AG04450 (cell line): ENCODE measurements at regions not wholly inside any gene's neighbourhood (a gene's known extent, or its start where the extent isn't known, plus 50 kb on each side); places are given as distances from the start of the nearest gene placed in this dataset.
"Not testable (repeated sequence)": the region's sequence is repeated elsewhere in the genome, so short reads cannot be mapped to it uniquely, and the experiment has no call there.

Source experiments
- CTCF ChIA-PET: fragments of 300-600, 350-600 bp; formaldehyde crosslinking; extraction: SDS; loops from one replicate; lab custom pipeline; 2022; ENCODE audit warnings: antibody characterized with exemption, inconsistent platforms; lab: Charles Lee
- POLR2A ChIA-PET: fragments of 350-600 bp; formaldehyde crosslinking; extraction: SDS; loops from one replicate; lab custom pipeline; 2021; ENCODE audit warnings: antibody characterized with exemption, inconsistent platforms; lab: Yijun Ruan, JAX
- DNase-seq: peaks from one replicate; pipeline ENCODE4 v3.0.0-alpha.2; 2011; ENCODE audit warnings: low read depth, low spot score
- H3K27ac ChIP-seq: one replicate; pipeline ENCODE4 v1.5.1; 2012; ENCODE audit warnings: low read depth, low read length, control low read depth
- H3K27me3 ChIP-seq: one replicate; pipeline ENCODE4 v1.6.0; 2012; ENCODE audit warnings: low read length; ENCODE audit not compliant: control insufficient read depth, insufficient read depth
- H3K4me3 ChIP-seq: 2 replicates; pipeline ENCODE4 v1.5.1; 2011; ENCODE audit warnings: mild to moderate bottlenecking, low read depth, low read length, control low read depth
- H3K9me3 ChIP-seq: 2 replicates; pipeline ENCODE4 v1.5.1; 2012; ENCODE audit warnings: low read length; ENCODE audit not compliant: control insufficient read depth, insufficient read depth
- CTCF ChIP-seq: IDR thresholded peaks from 2 replicates; pipeline ENCODE4 v1.5.1; 2011; ENCODE audit warnings: low read depth, low read length, control low read depth, inconsistent platforms

DNA sequence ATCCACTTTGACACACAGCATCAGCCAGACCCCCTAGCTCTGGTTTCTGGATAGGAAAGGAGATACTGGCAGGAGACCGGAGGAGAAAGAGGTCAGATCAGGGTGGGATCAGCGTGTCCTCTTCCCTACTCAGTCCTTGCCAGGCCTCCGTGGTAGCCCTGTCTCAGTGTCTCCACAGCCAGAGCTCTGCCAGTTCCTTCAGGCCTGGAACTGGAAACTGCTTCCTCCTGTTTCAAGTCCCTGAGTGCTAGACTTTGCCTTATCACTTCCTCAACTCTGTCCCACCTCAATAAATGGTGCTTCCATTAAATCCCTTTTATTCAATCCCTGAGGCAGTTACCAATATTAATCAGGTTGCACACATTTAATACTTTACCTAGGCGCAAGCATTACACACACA, 96.8 kb upstream of the LY86 start:
- ChIA-PET CTCF (no interaction called here), POLR2A (no interaction called here)
- H3K27me3 ChIP-seq: no peaks in the 10 kb centered on the region
- TF ChIP-seq CTCF: no peak
- no peak overlapping the region for H3K27ac ChIP-seq
- DNase-seq: no peak
- peaks cover 37% of the 10 kb centered on the region for H3K9me3 ChIP-seq
- no peak overlapping the region for H3K4me3 ChIP-seq

DNA sequence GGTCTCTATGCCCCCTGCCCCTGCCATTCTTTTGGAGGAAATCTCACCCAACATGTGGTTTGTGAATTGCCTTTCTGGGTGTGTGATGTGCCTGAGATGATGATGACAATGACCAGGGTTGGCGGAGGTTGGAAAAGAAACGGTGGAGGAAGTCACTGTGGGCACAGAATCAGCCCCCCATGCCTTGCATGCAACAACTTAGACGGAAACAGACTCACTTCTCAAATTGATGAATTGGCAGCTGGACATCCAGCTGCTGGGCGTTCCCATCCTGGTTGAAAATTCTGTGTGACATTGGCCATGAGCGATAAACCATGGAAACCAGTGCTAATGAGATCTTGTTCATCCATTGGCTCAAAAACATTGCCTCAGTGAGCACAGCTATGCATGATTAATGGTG, 95.8 kb upstream of the LY86 start:
- CTCF ChIA-PET: no interaction called here
- Histone ChIP-seq H3K27me3 (no peaks in the 10 kb centered on the region), H3K9me3 (peaks cover 42% of the 10 kb centered on the region), H3K4me3 (no peak overlapping the region), H3K27ac (no peak overlapping the region)
- DNase-seq: no peak
- POLR2A ChIA-PET: no interaction called here
- no peak for TF ChIP-seq CTCF

DNA sequence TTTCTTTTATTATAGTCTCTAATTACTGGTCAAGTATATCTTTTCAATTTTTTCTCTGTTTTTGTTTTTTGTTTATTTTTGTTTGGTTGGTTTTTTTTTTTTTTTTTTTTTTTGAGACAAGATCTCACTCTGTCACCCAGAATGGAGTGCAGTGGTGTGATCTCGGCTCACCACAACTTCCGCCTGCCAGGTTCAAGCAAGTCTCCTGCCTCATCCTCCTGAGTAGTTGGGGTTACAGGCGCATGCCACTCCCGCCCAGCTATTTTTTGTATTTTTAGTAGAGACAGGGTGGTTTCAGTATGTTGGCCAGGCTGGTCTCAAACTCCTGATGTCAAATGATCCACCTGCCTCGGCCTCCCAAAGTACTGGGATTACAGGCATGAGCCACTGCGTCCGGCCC, 94.4 kb upstream of the LY86 start:
- POLR2A ChIA-PET, CTCF ChIA-PET: not testable (repeated sequence)

DNA sequence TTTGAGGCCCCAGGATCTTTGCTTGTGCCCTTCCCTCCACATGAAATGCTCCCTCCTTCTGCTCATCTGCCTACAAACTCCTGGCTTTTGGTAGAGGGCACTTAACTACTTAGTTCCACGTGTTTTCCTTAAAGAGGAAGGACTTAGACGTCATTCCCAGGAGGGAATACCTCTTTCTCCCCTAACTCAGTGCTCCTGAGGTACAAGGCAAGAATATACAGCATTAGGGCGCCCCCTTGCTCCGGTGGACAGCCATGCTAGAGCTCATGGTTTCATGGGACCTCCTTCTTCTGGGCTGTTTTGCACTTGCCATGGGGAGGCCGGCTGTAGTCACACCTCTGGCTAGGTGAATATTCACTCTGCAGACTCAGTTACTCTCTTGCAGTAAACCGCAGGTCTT, 93.8 kb upstream of the LY86 start:
- no peak for TF ChIP-seq CTCF
- H3K4me3 ChIP-seq: no peak overlapping the region
- peaks cover 41% of the 10 kb centered on the region for H3K9me3 ChIP-seq
- ChIA-PET POLR2A (no interaction called here), CTCF (no interaction called here)
- no peak overlapping the region for H3K27ac ChIP-seq
- no peaks in the 10 kb centered on the region for H3K27me3 ChIP-seq
- DNase-seq: no peak

More for the DNA sequence above, 94.4 kb upstream of the LY86 start:
- not testable (repeated sequence) for H3K27ac ChIP-seq, DNase-seq, H3K4me3 ChIP-seq, H3K27me3 ChIP-seq
- H3K9me3 ChIP-seq: peaks cover 42% of the 10 kb centered on the region

DNA sequence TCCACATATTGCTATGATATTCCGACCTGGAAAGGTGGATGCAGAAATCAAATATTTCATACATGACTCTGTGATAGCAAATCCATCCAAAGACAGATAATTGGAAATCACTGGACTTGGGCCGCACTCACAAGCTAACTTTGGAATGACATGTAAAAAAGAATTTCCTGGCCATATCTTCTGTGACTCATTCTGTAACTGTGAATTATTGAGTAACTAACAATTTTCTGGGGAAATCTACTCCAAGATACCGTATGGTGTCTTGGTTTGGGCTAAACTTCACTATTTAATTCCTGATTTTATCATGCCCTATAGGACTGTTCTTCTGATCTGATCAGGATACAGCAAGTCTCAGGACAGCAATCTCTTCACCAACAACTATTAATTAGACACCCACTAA, 92.7 kb upstream of the LY86 start:
- DNase-seq: no peak
- POLR2A ChIA-PET: no interaction called here
- peaks cover 44% of the 10 kb centered on the region for H3K9me3 ChIP-seq

More for the DNA sequence above, 92.7 kb upstream of the LY86 start:
- Histone ChIP-seq H3K27me3 (no peaks in the 10 kb centered on the region), H3K27ac (no peak overlapping the region), H3K4me3 (no peak overlapping the region)
- TF ChIP-seq CTCF: no peak
- CTCF ChIA-PET: no interaction called here
